ENCODE measurements at regions not wholly inside any gene's neighbourhood (a gene's known extent, or its start where the extent isn't known, plus 50 kb on each side); places are given as distances from the start of the nearest gene placed in this dataset.

DNA sequence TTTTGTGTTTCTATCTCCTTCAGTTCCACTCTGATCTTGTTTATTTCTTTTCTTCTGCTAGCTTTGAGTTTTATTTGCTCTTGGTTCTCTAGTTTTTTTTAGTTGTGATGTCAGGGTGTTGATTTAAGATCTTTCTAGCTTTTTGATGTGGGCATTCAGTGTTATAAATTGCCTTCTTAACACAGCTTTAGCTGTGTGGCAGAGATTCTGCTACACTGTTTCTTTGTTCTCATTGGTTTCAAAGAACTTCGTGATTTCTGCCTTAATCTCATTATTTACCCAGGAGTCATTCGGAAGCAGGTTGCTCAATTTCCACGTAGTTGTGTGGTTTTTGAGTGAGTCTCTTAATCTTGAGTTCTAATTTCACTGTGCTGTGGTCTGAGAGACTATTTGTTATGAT is 251.7 kb upstream of the HTR2A start:
- DNase-seq: no peak

GRCh38 chr13:47147812-47148119 is 250.9 kb upstream of the HTR2A start:
- DNase-seq: no peak

DNA sequence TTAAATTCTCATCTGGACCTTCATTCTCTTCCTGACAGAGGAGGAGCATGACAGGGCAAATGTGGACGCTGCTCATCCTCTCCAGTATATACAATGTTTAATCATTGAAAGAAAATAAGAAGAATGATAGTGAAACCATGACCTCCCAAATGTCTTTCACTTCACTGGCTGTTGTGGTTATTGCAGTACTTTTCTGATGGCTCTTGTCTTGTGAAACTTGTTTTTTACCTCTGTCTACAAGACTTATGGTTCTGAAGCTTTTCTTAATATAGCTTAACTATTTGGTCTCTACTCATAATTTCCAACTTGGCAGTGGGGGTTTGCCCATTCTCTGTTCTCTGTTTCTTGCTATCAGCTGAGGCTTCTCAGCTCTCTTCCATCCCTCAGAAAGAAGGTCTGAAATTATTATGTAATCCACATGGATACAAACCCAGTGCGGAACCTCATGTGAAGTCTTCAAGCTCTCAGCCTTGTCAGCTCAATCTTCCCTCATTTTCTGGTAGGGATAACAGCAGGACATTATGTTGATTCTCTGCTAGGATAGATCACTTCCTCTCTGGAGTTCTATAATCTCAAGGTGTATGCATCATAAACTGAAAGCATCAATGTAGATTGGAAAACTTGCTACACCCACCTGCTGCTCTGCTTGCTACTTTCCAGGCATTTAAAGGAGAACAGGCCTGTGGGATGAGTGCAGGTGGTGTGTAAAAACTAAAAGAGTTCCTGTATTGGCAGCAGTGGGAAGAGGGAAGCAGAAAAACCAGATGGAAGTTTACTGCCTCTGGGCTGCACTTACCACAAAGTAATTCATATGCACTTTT is 250.3 kb upstream of the HTR2A start:
- DNase-seq: no peak

DNA sequence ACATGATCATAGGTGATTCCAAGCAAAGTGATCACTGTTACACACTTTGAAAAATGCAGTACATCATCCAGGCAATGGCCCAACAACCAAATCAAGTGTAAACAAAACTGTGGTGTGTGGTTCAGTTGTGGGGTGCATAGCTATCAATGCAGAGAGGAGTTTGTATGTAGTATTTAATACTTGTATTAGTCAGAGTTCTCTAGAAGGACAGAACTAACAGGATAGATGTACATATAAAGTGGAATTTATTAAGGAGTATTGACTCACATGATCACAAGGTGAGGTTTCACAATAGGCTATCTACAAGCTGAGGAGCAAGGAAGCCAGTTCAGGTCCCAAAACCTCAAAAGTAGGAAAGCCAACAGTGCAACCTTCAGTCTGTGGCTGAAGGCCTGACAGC is 249.3 kb upstream of the HTR2A start:
- DNase-seq: no peak

- no peak for DNase-seq
Observed at GRCh38 chr13:47144782-47145181, 247.9 kb upstream of the HTR2A start.

DNA sequence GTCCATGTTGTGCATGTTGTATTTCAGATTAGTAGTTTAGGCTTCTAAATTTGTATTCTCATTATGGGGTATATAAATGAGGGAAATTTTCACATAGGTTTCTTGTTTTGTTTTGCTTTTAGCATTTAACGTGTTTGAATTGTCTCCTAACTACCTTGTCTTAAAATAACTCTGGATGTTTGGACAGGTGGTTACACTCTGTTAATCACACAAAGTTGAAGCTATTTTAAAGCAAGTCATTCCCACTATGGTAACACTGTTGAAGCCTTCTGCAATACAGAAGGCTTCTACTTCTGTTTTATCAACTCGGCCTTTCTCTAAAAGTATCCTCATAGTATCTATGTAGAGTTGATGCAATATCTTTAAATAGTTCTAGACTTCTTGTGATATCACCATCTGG is 245.3 kb upstream of the HTR2A start:
- DNase-seq: no peak

GRCh38 chr13:47139519-47139918 is 242.7 kb upstream of the HTR2A start:
- DNase-seq: no peak

DNA sequence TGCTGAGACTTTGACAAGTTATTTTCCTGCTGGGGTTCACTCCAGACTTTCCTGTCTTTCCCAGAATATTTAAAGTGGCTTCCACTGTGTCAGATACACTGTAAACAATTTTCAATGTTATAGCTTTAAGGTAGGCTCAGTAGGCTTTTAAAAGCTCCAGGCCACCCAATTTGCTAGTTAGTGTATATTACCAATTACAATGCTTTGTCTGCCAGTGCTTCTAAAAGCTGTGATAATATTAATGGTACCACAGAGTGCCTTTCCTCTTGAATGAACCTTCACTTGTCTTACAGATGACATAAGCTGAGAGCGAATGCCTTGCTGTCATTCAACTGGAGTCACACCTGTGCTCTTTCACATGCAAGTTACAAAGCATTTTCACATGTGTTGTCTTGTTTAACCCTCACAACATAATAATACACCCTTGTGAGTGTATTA is 239.7 kb upstream of the HTR2A start:
- no peak for DNase-seq

DNA sequence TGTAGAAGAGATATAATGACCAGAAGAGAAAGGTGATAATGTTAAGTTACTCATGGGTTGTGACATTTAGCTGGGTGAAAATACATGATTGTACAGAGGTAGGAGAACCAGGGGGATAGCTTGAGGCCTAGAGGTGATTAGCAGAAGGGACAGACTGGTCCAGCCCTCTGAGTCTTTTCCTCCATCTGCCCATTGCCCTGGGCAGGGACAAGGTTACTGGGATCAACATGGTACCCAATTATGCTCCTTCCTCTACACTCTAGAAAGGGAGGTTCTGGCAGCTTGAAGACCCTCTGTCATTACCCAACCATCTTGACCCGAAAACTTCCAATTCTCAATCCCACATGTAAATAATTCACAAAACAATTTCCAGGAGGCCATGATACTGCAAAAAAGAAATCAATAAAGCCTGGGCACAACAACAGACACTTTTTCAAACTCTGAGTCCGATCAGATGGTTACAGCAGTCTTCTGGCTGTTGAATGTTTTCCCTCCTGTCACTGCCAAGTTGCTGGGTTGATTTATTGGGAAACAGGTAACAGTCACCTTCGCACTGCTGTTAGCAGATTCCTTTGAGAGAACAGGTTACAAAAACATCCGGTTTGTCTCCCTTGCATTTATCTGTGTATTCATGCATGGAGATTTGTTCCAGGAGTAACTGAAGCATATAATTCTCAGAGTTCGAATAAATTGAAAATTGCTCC is 239.1 kb upstream of the HTR2A start:
- no peak for DNase-seq

DNA sequence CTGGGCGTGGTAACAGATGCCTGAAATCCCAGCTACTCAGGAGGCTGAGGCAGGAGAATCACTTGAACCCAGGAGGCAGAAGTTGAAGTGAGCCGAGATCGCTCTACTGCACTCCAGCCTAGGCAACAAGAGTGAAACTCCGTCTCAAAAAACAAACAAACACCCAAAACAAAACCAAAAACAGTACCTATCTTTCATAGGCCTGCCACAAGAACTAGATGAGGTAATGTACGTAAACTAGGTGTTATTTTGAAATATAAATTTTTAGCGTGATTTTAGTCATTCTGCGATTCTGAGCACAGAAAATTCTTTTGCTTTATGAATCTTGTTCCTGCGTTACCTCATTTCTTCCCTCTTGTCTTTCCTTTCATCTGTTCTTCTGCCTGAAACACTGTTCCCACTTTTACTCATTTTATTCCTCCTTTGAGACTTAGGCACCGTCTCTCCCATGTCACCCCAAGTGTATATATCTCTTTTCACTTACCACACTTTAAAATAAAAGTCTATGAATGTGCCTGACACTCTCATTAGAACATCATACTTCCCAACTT is 238.2 kb upstream of the HTR2A start:
- no peak for DNase-seq

GRCh38 chr13:47133011-47133445 is 236.2 kb upstream of the HTR2A start:
- no peak for DNase-seq

DNA sequence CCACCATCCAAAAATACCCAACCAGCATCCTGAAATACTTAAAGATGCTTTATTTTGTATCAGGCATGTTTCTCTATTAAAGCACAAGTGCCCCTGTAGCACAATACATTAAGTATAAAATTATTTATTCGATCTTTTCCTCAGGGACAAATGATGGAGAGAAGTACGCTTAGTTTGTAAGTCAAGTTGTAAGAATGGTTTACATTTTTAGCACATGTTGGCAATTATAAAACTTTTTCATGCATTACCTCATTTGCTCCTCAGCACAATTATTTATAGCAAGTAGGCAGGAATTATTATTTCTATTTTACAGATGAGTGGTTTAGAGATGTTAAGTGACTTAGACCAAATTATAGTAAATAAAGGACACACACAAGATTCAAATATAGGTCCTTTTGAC is 232.6 kb upstream of the HTR2A start:
- DNase-seq: no peak

DNA sequence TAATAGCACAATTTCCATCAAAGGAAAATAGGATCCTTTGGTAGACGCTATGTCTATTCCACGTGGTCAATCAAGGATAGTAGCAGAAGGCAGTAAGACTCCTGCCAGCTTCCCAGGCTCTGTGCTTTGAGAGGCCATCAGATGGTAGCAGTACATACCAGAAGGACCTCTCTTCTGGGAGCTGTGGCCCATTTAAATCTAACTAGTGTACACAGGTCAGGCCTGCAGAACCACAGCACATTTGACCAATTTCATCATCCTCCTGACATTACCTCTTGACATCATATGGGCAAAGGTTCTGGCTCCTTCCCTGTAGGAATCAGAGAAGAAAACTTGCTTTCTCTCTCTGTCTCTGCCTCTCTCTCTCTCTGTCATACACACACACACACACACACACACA is 229.6 kb upstream of the HTR2A start:
- no peak for DNase-seq

GRCh38 chr13:47121092-47121763 is 224.4 kb upstream of the HTR2A start:
- DNase-seq: no peak

- DNase-seq: no peak
Observed at GRCh38 chr13:47120282-47120681, 223.4 kb upstream of the HTR2A start.

- no peak for DNase-seq
Observed at GRCh38 chr13:47119575-47120235, 222.9 kb upstream of the HTR2A start.

- DNase-seq: no peak
Observed at GRCh38 chr13:47117268-47117667, 220.4 kb upstream of the HTR2A start.

DNA sequence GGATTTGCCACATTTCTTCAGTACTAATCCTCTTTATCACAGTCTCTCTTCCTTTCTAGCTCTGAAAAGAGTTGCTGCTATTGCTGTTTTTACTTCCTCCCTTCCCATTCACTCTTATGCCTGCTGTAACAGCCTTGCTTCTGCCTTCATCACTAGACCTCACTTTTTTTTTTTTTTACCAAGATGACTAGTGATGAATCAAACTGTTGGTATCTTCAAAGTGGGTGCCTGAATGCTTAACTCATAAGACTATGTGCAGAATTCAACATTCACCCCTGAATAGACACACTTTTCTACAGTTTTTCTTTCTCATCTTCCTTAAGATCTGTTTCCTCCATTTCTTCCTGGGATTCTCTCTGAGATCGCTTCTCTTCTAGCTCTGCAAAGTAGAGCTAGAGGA is 217.2 kb upstream of the HTR2A start:
- no peak for DNase-seq

- DNase-seq: no peak
Observed at GRCh38 chr13:47112903-47113299, 216.0 kb upstream of the HTR2A start.

- no peak for DNase-seq
Observed at GRCh38 chr13:47112205-47112902, 215.5 kb upstream of the HTR2A start.

- DNase-seq: no peak
Observed at GRCh38 chr13:47111499-47111898, 214.6 kb upstream of the HTR2A start.

- no peak for DNase-seq
Observed at GRCh38 chr13:47110833-47111240, 214.0 kb upstream of the HTR2A start.

DNA sequence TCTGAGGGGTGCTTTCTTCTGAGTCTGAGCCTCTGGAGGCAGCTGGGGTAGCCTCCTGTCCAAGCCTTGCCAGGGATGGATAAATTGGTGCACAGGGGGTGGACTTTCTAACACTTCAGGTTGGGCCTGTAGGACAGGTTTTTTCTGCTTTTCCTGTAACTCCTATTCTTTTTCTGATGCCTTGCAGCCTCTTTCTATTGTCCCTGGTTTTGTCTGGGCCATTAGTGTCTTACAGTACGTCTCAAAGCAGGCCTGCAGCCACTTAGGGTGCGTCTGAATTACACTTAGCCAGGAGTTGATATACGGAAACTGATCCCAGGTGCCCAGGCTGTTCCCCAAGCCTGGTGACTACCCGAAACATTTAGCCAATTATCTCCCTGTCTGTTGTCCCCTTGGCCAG is 213.3 kb upstream of the HTR2A start:
- DNase-seq: no peak
